ENCODE measurements at regions not wholly inside any gene's neighbourhood (a gene's known extent, or its start where the extent isn't known, plus 50 kb on each side); places are given as distances from the start of the nearest gene placed in this dataset.

DNA sequence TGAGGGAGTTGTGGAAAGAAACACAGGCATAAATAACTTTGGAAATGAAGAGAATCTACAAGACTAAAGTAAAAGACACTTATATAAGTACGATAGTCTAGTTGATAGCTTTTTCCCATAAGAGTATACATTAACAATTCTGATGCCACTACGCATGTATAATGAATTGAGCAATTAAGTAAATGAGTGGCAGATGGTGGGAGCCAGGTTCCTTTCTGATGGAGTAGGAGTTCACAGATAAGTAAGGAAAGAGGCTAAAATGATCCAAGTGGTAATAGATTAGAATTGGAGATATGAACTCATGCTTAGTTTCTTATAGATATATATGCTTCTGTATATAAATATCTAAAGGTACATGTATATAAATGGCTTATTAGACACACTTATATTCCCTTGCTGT lies 368.3 kb downstream of the FAM181B start:
- no peak for DNase-seq

DNA sequence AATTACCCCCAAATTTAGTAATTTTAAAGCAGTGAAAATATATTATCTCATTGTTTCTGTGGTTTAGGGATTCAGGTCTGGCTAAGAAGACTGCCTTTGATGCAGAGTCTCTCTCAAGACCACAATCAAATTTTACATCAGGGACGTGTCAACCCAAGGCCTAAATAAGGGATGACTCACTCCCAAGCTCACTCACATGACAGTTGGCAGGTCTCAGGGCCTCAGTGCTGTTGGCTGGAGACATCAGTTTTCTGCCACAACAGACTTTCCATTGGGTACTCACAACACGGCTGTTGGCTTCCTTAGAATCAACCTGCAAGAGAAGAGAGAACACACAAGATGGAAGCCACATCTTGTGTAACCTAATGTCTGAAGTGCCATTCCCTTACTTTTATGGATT lies 377.3 kb downstream of the FAM181B start:
- no peak for DNase-seq

GRCh38 chr11:82355313-82355823 lies 378.3 kb downstream of the FAM181B start:
- no peak for DNase-seq

DNA sequence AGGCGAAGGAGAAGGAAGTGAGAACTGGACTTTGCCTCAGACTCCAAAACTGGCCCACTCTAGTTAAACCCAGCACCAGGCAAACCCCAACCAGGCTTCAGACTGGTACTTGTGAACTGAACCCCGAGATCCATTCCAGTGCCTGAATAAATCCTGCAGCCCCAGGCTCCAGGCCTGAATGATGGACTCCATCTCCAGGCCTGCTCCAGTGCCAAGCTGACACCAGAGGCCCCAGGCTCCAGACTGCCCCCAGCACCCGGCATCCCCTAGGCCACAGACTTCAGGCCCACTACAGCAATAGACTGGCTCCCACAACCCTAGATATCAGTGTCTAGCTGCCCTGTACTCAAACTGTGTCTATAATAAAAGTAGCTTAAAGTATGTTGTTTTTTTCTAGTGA lies 406.8 kb downstream of the FAM181B start:
- no peak for DNase-seq

DNA sequence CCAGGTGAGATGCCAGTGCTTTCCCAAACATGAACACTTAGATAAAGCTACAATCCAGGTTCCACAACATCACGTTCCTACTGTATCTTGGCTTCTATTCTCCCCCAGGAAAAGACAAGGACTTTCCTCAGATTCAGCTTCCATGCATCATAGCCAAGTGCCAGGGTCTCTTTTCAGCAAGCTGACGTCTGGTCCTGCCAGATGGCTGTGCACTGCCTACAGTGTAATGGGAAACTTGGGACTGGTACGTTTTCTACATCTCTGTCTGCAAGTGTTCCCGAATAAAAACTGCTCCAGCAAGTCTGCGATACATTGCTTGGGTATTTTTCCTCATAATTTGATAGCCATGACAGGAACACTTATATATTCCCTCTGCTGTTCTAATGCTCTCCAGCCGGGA lies 412.5 kb downstream of the FAM181B start:
- no peak for DNase-seq

DNA sequence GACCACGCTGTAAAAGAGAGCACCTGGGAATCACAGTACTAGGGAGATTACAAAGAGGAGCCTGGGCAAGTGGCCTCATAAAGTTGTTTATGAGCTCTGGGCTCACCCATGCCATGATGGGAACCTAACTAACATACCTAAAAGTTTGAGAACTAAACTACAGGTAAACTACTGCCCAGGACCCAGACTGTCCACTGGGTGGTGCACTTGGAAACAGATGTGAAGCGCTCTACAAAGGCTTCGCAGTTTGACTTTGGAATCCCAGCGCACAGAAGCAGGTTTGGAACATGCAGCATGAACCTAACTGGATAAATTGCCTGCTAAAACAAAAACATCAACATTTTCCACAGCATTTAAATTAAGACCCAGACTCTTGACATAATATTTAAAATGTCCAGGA lies 418.6 kb downstream of the FAM181B start:
- DNase-seq = no peak

GRCh38 chr11:82308979-82309378 lies 424.7 kb downstream of the FAM181B start:
- DNase-seq = no peak

GRCh38 chr11:82305123-82305522 lies 428.5 kb downstream of the FAM181B start:
- no peak for DNase-seq

GRCh38 chr11:82303671-82304070 lies 430.0 kb downstream of the FAM181B start:
- DNase-seq = no peak

GRCh38 chr11:82288471-82288870 lies 445.2 kb downstream of the FAM181B start:
- DNase-seq = no peak

DNA sequence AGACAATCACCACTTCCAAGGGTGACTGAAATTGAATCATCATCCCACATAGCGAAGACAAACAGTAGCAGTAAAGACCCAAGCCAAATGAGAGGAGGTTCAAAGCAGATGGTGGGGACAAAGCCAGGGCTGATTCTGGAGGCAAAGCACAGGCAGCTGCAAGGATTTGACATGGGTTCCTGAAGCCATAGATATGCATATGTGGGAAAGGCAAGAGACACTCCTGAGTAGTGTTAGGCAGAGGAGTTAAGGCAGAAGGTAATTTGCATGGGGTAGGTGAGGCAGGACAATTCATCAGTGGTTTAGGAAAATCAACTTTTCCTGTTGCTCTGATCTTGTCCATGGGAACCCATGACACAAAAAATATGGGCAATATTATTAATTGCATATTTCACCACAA lies 462.8 kb downstream of the FAM181B start:
- no peak for DNase-seq

GRCh38 chr11:82268627-82269026 lies 465.0 kb downstream of the FAM181B start:
- no peak for DNase-seq

DNA sequence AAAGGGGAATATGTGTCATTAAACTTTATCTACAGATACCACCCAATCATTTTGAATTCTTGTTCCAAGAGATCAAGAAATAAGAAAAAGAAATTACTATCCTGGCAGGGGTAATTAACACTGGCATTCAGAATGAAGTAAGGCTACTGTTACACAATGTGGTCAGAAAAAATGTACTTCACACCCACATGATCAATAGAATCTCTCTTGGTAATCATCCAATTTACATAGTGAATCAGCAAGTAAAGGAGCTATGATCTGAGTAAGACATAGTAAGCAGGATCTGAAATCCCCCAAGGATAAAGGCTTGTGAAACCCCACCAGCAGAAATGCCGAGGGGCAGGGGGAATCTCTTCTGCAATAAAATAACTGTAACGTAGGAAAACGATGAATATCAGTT lies 466.5 kb downstream of the FAM181B start:
- DNase-seq = no peak

DNA sequence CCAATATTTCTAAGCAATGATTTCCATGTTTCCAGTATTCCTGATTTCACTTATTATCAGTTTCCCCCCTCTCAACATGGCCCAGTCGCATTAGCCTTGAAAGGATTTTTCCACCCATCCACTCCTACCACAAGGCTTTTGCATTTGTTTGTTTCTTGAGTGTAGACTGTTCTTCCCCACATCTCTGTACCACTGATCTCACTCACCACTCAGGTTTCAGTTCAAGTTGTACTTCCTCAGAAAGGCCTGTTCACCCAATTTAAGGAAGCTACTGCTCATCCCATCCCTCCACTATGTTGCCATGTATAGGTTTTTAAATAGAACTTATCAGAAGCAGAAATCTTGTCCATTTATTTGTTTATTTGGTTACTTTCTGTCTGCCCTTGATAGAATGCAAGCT lies 472.3 kb downstream of the FAM181B start:
- no peak for DNase-seq

DNA sequence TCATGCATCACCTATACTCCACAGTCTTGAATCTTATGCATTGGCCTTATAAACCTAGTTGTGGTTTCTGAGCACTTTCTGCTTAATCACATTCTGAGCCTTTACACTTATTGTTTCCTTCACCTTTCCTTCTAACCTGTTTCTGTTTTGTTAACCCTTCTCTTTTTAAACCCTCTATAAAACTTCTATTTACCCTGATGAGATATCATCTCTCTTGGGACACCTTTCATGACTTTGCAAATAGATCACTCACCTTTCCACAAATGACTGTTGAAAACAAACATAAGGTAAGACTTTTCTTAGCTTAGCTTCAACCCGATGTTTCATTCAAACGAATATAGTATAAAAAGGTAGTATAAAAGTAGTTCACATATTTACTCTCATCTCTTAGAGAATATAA lies 483.6 kb downstream of the FAM181B start:
- DNase-seq = no peak

DNA sequence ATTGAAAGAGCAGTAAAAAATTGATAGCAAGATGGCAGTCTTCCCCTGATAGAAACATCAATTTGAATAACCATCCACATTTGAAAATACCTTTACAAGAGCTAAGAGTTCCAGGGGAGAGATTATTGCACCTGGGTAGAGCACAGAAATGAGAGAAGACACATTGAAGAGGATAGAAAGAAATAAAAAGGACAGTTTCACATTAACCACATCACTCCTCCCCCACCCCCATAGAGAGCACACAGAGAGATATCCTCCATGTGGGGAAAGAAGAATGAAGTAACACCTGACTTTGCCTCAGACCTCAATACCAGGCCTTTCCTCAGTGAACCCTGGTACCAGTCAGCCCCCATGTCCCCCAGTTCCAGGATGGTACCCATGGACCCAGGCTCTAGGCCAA lies 486.7 kb downstream of the FAM181B start:
- no peak for DNase-seq

DNA sequence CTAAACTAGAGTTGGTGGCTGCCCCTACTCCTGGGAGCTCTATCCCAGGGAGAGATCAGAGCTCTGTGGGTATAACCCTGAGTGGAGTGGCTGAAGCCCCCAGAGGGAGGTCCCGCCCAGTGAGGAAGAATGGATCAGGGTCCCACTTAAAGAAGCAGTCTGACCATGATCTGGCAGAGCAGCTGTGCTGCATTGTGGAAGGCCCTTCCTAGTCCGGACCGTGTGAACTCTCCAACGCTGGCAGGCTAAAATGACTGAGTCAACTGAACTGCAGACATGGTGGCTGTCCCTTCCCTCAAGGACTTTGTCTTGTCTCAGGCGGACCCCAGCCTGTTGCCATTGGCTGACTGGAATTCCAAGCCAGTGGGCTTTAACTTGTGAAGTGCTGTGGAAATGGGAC lies 494.2 kb downstream of the FAM181B start:
- no peak for DNase-seq

GRCh38 chr11:82234256-82234655 lies 499.4 kb downstream of the FAM181B start:
- DNase-seq = no peak

GRCh38 chr11:82233201-82233600 lies 500.5 kb downstream of the FAM181B start:
- no peak for DNase-seq

DNA sequence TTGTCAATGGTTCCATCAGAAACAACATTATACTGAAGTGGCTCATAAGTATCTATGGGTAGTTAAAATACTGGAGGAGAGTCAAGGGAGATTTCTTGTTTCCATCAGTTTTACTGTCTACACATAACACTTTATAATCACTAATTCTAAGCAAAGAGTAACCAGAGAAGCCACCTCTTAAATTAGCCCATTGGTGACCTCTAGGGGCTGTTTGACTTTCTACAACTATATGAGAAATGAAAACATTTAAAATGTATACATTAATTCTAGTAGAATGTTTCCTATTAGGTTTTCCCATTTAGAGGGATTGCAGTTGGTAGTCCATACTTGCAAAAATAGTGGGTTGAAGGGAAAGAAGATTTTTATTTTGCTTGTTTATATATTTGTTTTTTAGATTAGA lies 504.3 kb downstream of the FAM181B start:
- no peak for DNase-seq

- DNase-seq = no peak
These were observed 507.7 kb downstream of the FAM181B start for GRCh38 chr11:82225930-82226329.

GRCh38 chr11:82225502-82225901 lies 508.2 kb downstream of the FAM181B start:
- no peak for DNase-seq

DNA sequence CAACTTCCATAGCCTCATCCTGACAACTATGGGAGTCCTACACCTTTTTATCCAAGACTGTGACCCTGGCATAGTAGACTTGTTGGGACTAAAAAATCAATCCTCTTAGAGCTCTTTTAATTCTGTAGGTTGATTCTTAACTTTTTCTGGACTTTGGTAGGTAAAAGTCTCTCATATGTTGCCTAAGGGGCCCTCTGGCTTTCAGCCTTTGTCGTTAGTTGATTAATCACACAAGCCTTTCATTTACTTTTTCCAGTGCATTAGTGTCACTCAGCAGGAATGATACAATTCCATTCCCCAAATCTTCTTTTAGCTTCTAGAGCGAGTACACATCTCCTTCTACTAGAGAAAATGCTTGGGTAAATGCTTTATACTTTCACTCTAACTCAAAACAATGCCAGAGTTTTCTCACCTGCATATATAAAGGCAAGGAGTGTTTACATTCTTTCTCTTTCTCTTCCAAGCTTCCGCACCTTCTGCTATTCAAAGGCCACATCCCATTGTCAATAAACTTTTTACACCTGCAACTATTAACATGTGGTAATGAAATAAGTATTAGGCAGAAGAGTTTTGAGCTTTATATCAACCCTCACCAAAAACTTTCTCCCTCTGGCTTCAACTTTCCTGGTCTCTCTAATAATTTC lies 516.6 kb downstream of the FAM181B start:
- no peak for DNase-seq

GRCh38 chr11:82210011-82210410 lies 523.7 kb downstream of the FAM181B start:
- DNase-seq = no peak

GRCh38 chr11:82195283-82195682 lies 538.4 kb downstream of the FAM181B start:
- DNase-seq = no peak

Measured in activated CD4-positive, alpha-beta T cell treated with anti-CD3 and anti-CD28 coated beads, Interleukin-2, amount 50 U/mL, for 1 hour (primary cell).